C4-2B (cell line): ENCODE measurements at regions not wholly inside any gene's neighbourhood (a gene's known extent, or its start where the extent isn't known, plus 50 kb on each side); places are given as distances from the start of the nearest gene placed in this dataset.

Experiments used
- H3K27ac ChIP-seq: fragments of 450-650 bp; 2 replicates; pipeline ENCODE4 v1.5.1; 2017
- ZFX ChIP-seq: fragments of 450-650 bp; IDR thresholded peaks from 2 replicates; pipeline ENCODE4 v1.6.1; 2017
- TF ChIP-seq, protein P1 (sequence below): fragments of 450-650 bp; conservative IDR thresholded peaks from 2 replicates; pipeline ENCODE4 v1.5.1; 2017; ENCODE audit warnings: mild to moderate bottlenecking

GRCh38 chr7:17236171-17236570 is 62.3 kb upstream of the AHR start:
- TF ChIP-seq ZFX, result no peak
- TF ChIP-seq, protein P1, sequence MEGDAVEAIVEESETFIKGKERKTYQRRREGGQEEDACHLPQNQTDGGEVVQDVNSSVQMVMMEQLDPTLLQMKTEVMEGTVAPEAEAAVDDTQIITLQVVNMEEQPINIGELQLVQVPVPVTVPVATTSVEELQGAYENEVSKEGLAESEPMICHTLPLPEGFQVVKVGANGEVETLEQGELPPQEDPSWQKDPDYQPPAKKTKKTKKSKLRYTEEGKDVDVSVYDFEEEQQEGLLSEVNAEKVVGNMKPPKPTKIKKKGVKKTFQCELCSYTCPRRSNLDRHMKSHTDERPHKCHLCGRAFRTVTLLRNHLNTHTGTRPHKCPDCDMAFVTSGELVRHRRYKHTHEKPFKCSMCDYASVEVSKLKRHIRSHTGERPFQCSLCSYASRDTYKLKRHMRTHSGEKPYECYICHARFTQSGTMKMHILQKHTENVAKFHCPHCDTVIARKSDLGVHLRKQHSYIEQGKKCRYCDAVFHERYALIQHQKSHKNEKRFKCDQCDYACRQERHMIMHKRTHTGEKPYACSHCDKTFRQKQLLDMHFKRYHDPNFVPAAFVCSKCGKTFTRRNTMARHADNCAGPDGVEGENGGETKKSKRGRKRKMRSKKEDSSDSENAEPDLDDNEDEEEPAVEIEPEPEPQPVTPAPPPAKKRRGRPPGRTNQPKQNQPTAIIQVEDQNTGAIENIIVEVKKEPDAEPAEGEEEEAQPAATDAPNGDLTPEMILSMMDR, result no peak
- no peak overlapping the region for H3K27ac ChIP-seq

GRCh38 chr7:17236603-17237002 is 61.8 kb upstream of the AHR start:
- TF ChIP-seq ZFX, result no peak
- TF ChIP-seq, protein P1, result no peak
- H3K27ac ChIP-seq, result no peak overlapping the region

DNA sequence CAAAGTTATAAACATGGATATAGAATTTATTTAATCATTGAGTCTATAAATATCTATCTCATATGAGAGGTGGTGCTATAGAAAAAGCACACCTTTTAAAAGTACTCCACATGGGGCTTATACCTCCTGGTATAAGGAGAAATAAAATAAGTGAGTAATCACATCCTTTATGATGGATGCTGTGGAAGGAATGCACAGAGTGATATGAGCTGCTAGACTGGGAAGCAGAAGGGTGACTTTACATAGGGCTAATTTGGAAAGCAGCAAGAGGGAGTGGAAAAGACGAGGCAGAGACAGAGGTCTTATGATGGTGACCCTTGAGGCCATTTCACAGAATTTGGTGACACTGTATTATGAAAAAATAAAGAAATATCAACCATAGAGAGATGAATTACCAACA is 59.4 kb upstream of the AHR start:
- TF ChIP-seq ZFX, result no peak
- TF ChIP-seq, protein P1, result no peak
- H3K27ac ChIP-seq, result no peak overlapping the region

GRCh38 chr7:17239683-17240521 is 58.5 kb upstream of the AHR start:
- TF ChIP-seq, protein P1, result no peak
- H3K27ac ChIP-seq, result no peak overlapping the region

GRCh38 chr7:17242504-17242903 is 55.9 kb upstream of the AHR start:
- H3K27ac ChIP-seq, result no peak overlapping the region
- TF ChIP-seq, protein P1, result no peak
- TF ChIP-seq ZFX, result no peak

GRCh38 chr7:17244786-17245185 is 53.7 kb upstream of the AHR start:
- no peak for TF ChIP-seq ZFX
- TF ChIP-seq, protein P1, result no peak
- H3K27ac ChIP-seq, result no peak overlapping the region

GRCh38 chr7:17247357-17247756 is 51.1 kb upstream of the AHR start:
- TF ChIP-seq, protein P1, result no peak
- TF ChIP-seq ZFX, result no peak
- no peak overlapping the region for H3K27ac ChIP-seq
